Calu3 (cell line): ENCODE measurements at regions not wholly inside any gene's neighbourhood (a gene's known extent, or its start where the extent isn't known, plus 50 kb on each side); places are given as distances from the start of the nearest gene placed in this dataset.

Experiments
- BruUV-seq: library from RNA; stranded (reverse); fragments of 400-500 nt; replicated peaks from 2 replicates; lab custom pipeline; 2021; lab: Mats Ljungman, UMichigan
- CTCF ChIA-PET: fragments of 300-600 bp; sonication (Branson Sonifier 250); formaldehyde crosslinking; loops from one replicate; lab custom pipeline; 2022; ENCODE audit warnings: antibody characterized with exemption; lab: Charles Lee
- DNase-seq: peaks from one replicate; pipeline ENCODE4 v3.0.0; 2022
- H3K27ac Mint-ChIP-seq: one replicate; pipeline ENCODE4 v1.8.0; 2022; ENCODE audit warnings: mixed read lengths; ENCODE audit not compliant: unreplicated experiment
- H3K27me3 Mint-ChIP-seq: one replicate; pipeline ENCODE4 v1.8.0; 2022; ENCODE audit warnings: mixed read lengths; ENCODE audit not compliant: unreplicated experiment
- H3K36me3 Mint-ChIP-seq: one replicate; pipeline ENCODE4 v1.8.0; 2022; ENCODE audit warnings: mild to moderate bottlenecking, moderate library complexity, mixed read lengths; ENCODE audit not compliant: insufficient read depth, unreplicated experiment
- H3K4me1 Mint-ChIP-seq: one replicate; pipeline ENCODE4 v1.8.0; 2022; ENCODE audit warnings: mild to moderate bottlenecking, low read depth, mixed read lengths; ENCODE audit not compliant: unreplicated experiment
- H3K4me3 Mint-ChIP-seq: one replicate; pipeline ENCODE4 v1.8.0; 2022; ENCODE audit warnings: mild to moderate bottlenecking, low read depth, moderate library complexity, mixed read lengths; ENCODE audit not compliant: unreplicated experiment
- H3K9me3 Mint-ChIP-seq: one replicate; pipeline ENCODE4 v1.8.0; 2022; ENCODE audit warnings: low read depth, mixed read lengths; ENCODE audit not compliant: unreplicated experiment
- intact Hi-C: fragments of 100-400 bp; cut with micrococcal nuclease; formaldehyde crosslinking; loops from one replicate; pipeline ENCODE4 v1.10.0; 2022; ENCODE audit not compliant: unreplicated experiment
- TF ChIP-seq, protein P1 (sequence below): fragments of 200-600 bp; IDR thresholded peaks from one replicate; pipeline ENCODE4 v1.8.0; 2022; ENCODE audit warnings: antibody characterized with exemption; ENCODE audit not compliant: unreplicated experiment

DNA sequence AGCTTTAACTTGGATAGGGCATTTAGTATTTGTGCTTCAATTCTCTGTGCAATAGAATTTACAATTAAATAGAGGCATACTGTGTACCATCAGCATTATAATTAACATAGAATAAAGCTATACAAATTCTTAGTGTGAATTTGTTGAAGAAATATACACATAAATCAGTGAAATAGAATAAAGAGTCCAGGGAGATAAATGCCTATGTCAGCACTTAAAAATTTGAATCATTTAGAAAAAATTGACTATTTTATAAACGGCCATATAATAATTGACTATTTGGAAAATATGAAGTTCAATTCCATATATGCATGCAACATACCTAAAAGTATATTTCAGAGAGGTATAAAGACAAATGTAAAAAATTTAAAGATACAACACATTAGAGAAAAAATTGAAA, 348.7 kb downstream of the NR4A2 start:
- no peak overlapping the region for H3K4me3 Mint-ChIP-seq
- CTCF ChIA-PET = no interaction called here
- intact Hi-C loops = no loop called here
- no peaks in the 10 kb centered on the region for H3K36me3 Mint-ChIP-seq
- no peak overlapping the region for H3K27ac Mint-ChIP-seq
- TF ChIP-seq, protein P1, sequence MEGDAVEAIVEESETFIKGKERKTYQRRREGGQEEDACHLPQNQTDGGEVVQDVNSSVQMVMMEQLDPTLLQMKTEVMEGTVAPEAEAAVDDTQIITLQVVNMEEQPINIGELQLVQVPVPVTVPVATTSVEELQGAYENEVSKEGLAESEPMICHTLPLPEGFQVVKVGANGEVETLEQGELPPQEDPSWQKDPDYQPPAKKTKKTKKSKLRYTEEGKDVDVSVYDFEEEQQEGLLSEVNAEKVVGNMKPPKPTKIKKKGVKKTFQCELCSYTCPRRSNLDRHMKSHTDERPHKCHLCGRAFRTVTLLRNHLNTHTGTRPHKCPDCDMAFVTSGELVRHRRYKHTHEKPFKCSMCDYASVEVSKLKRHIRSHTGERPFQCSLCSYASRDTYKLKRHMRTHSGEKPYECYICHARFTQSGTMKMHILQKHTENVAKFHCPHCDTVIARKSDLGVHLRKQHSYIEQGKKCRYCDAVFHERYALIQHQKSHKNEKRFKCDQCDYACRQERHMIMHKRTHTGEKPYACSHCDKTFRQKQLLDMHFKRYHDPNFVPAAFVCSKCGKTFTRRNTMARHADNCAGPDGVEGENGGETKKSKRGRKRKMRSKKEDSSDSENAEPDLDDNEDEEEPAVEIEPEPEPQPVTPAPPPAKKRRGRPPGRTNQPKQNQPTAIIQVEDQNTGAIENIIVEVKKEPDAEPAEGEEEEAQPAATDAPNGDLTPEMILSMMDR = no peak
- no peaks in the 10 kb centered on the region for H3K27me3 Mint-ChIP-seq
- H3K9me3 Mint-ChIP-seq = no peaks in the 10 kb centered on the region
- no peak for DNase-seq
- H3K4me1 Mint-ChIP-seq = peaks cover 8% of the 10 kb centered on the region
- no TSS peak for BruUV-seq

DNA sequence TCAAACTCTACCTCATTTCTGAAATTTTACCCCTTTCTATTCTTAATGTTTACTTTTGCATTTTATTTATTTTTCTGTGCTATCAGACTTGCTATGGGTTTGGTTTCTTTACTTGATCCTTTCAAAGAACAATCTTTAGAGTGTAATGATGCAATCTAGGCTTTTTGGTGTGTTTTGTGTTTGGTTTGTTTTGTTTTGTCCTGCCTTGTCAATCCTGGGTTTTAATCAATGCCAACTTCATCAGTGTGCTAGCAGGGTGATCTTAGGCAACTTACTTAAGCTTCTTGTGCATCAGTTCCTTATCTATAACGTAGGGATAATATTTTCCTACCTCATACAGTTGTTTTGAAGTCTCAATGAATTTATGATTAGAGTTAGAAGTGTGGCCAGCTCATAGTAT, 350.4 kb downstream of the NR4A2 start:
- H3K9me3 Mint-ChIP-seq = peaks cover 2% of the 10 kb centered on the region
- H3K27ac Mint-ChIP-seq = no peak overlapping the region
- TF ChIP-seq, protein P1 = no peak
- H3K27me3 Mint-ChIP-seq = no peaks in the 10 kb centered on the region
- peaks cover 8% of the 10 kb centered on the region for H3K4me1 Mint-ChIP-seq
- DNase-seq = no peak
- CTCF ChIA-PET = no interaction called here
- no peaks in the 10 kb centered on the region for H3K36me3 Mint-ChIP-seq
- BruUV-seq = no TSS peak
- no peak overlapping the region for H3K4me3 Mint-ChIP-seq
- intact Hi-C loops = no loop called here

DNA sequence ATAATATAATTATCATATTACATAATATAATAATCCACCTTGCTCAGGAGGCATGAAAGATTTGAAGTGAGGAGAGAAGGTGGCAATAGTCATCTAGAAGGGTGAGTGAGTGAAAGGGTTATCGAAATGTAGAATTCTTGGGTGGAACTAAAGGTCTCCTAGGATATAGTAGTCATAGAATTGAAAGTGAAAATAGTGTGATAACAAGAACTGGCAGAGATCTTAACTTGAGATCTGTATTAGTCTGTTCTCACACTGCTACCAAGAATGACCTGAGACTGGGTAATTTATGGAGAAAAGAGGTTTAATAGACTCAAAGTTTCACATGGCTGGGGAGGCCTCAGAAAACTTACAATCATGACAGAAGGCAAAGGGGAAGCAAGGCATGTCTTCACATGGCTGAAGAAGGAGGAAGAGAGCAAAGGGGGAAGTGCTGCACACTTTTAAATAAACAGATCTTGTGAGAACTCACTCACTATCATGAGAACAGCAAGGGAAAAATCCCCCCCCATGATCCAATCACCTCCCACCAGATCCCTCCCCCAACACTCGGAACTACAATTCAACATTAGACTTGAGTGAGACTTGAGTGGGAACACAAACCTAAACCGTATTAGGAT, 351.5 kb downstream of the NR4A2 start:
- CTCF ChIA-PET = no interaction called here
- BruUV-seq = no TSS peak
- Mint-ChIP-seq H3K27ac (peak overlapping the region; percentile 63), H3K27me3 (no peaks in the 10 kb centered on the region), H3K4me1 (peaks cover 12% of the 10 kb centered on the region), H3K9me3 (peaks cover 2% of the 10 kb centered on the region), H3K36me3 (no peaks in the 10 kb centered on the region), H3K4me3 (no peak overlapping the region)
- no peak for DNase-seq
- intact Hi-C loops = no loop called here
- TF ChIP-seq, protein P1 = no peak

DNA sequence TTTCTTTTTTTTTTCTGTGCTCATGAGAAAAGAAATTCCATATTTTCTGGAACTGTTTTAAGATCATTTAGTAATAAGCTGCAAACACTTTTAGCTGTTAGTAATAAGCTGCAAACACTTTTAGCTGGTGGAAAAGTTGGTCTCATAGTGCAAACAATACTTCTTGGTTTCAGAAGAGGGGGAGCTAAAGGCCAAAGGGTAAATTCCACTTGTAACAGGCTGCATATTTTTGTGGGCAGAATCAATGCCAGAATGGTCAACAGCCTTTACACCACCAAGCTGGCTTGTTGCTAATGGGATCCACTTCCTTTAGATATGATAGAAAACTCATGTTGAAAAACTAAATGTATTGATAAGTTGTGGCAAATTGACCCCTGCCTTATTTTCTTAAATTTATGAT, 356.8 kb downstream of the NR4A2 start:
- DNase-seq = peak; percentile 16
- no TSS peak for BruUV-seq
- H3K4me3 Mint-ChIP-seq = no peak overlapping the region
- CTCF ChIA-PET = no interaction called here
- H3K4me1 Mint-ChIP-seq = peaks cover 10% of the 10 kb centered on the region
- H3K36me3 Mint-ChIP-seq = no peaks in the 10 kb centered on the region
- H3K9me3 Mint-ChIP-seq = peaks cover 2% of the 10 kb centered on the region
- no peaks in the 10 kb centered on the region for H3K27me3 Mint-ChIP-seq
- H3K27ac Mint-ChIP-seq = peak overlapping the region; percentile 16
- intact Hi-C loops = no loop called here
- TF ChIP-seq, protein P1 = no peak
